GM19193 (cell line): ENCODE measurements at regions not wholly inside any gene's neighbourhood (a gene's known extent, or its start where the extent isn't known, plus 50 kb on each side); places are given as distances from the start of the nearest gene placed in this dataset.

Experiments used
- POLR2A ChIP-seq: IDR thresholded peaks from 4 replicates; pipeline ENCODE4 v1.6.1; 2011; ENCODE audit not compliant: insufficient read depth, insufficient read length; ENCODE audit errors: extremely low read depth

GRCh38 chr15:69931156-69931555, 166.6 kb downstream of the TLE3 start:
- no peak for TF ChIP-seq POLR2A

GRCh38 chr15:69934607-69935006, 163.1 kb downstream of the TLE3 start:
- TF ChIP-seq POLR2A: no peak

- TF ChIP-seq POLR2A: no peak
Measured at GRCh38 chr15:69939513-69940440, 157.9 kb downstream of the TLE3 start.

- no peak for TF ChIP-seq POLR2A
Measured at GRCh38 chr15:69940441-69941300, 157.0 kb downstream of the TLE3 start.

- TF ChIP-seq POLR2A: no peak
Measured at GRCh38 chr15:69941301-69941605, 156.5 kb downstream of the TLE3 start.

GRCh38 chr15:69941706-69942495, 155.8 kb downstream of the TLE3 start:
- no peak for TF ChIP-seq POLR2A

GRCh38 chr15:69943637-69944036, 154.1 kb downstream of the TLE3 start:
- TF ChIP-seq POLR2A: no peak

GRCh38 chr15:69945729-69946128, 152.0 kb downstream of the TLE3 start:
- no peak for TF ChIP-seq POLR2A

- no peak for TF ChIP-seq POLR2A
Measured at GRCh38 chr15:69946870-69947269, 150.8 kb downstream of the TLE3 start.

GRCh38 chr15:69947394-69947793, 150.3 kb downstream of the TLE3 start:
- TF ChIP-seq POLR2A: no peak

- no peak for TF ChIP-seq POLR2A
Measured at GRCh38 chr15:69949485-69949884, 148.2 kb downstream of the TLE3 start.

- TF ChIP-seq POLR2A: no peak
Measured at GRCh38 chr15:69951256-69951897, 146.3 kb downstream of the TLE3 start.

GRCh38 chr15:69951898-69952555, 145.7 kb downstream of the TLE3 start:
- TF ChIP-seq POLR2A: no peak

- no peak for TF ChIP-seq POLR2A
Measured at GRCh38 chr15:69953051-69953450, 144.7 kb downstream of the TLE3 start.

GRCh38 chr15:69953816-69954215, 143.9 kb downstream of the TLE3 start:
- no peak for TF ChIP-seq POLR2A

- no peak for TF ChIP-seq POLR2A
Measured at GRCh38 chr15:69954666-69955065, 143.1 kb downstream of the TLE3 start.
